OCI-LY7 (cell line): ENCODE measurements at regions not wholly inside any gene's neighbourhood (a gene's known extent, or its start where the extent isn't known, plus 50 kb on each side); places are given as distances from the start of the nearest gene placed in this dataset. TPM values are rescaled to one million over a fixed set of nuclear protein-coding genes. Genes with fewer than 3 reads are reported as not detected.

Experiments used
- BruUV-seq: library from RNA; stranded (reverse); fragments of 400-500 nt; replicated peaks from 2 replicates; lab custom pipeline; 2021; lab: Mats Ljungman, UMichigan
- CTCF ChIA-PET: fragments of 300-600 bp; sonication (Branson Sonifier 250); formaldehyde crosslinking; loops from one replicate; lab custom pipeline; 2022; ENCODE audit warnings: antibody characterized with exemption; ENCODE audit not compliant: unreplicated experiment; lab: Charles Lee
- POLR2A ChIA-PET: fragments of 300-600 bp; sonication (Branson Sonifier 250); formaldehyde crosslinking; loops from one replicate; lab custom pipeline; 2022; ENCODE audit warnings: antibody characterized with exemption; lab: Charles Lee
- DNase-seq: peaks from one replicate; pipeline ENCODE4 v3.0.0-alpha.2; 2015; ENCODE audit warnings: low spot score
- H2AFZ ChIP-seq: fragments of 200-600 bp; sonication (generic), shearing (Covaris generic); 2 replicates; pipeline ENCODE4 v1.6.1; 2014; ENCODE audit warnings: mild to moderate bottlenecking, antibody characterized with exemption, low read length, moderate library complexity
- H3K27ac ChIP-seq: fragments of 200-600 bp; sonication (generic); 2 replicates; pipeline ENCODE4 v1.5.1; 2014; ENCODE audit warnings: mixed run types, low read depth, mild to moderate bottlenecking, moderate library complexity, low read length, inconsistent platforms; ENCODE audit not compliant: poor library complexity, severe bottlenecking
- H3K36me3 ChIP-seq: fragments of 200-600 bp; sonication (generic); 2 replicates; pipeline ENCODE4 v1.6.1; 2014; ENCODE audit warnings: mild to moderate bottlenecking, antibody characterized with exemption, low read length, moderate library complexity, mixed read lengths; ENCODE audit not compliant: insufficient read depth
- H3K4me1 ChIP-seq: fragments of 200-600 bp; sonication (generic); 2 replicates; pipeline ENCODE4 v1.5.1; 2014; ENCODE audit warnings: mild to moderate bottlenecking, low read length; ENCODE audit not compliant: insufficient read depth, poor library complexity, severe bottlenecking
- H3K4me2 ChIP-seq: fragments of 200-600 bp; sonication (generic); 2 replicates; pipeline ENCODE4 v1.6.1; 2014; ENCODE audit warnings: mild to moderate bottlenecking, low read length
- H3K4me3 ChIP-seq: fragments of 200-600 bp; sonication (generic); 2 replicates; pipeline ENCODE4 v1.5.1; 2014; ENCODE audit warnings: mild to moderate bottlenecking, low read depth, low read length; ENCODE audit not compliant: poor library complexity, severe bottlenecking
- H3K79me2 ChIP-seq: fragments of 200-600 bp; sonication (generic); 2 replicates; pipeline ENCODE4 v1.6.1; 2016; ENCODE audit warnings: low read depth, mild to moderate bottlenecking, low read length, moderate library complexity, mixed read lengths; ENCODE audit not compliant: insufficient read depth
- H3K9me2 ChIP-seq: fragments of 200-600 bp; sonication (generic); 2 replicates; pipeline ENCODE4 v1.6.1; 2016; ENCODE audit warnings: mild to moderate bottlenecking, low read length, mixed read lengths; ENCODE audit not compliant: insufficient read depth
- H3K9me3 ChIP-seq: fragments of 200-600 bp; sonication (generic); 2 replicates; pipeline ENCODE4 v1.6.1; 2014; ENCODE audit warnings: mild to moderate bottlenecking, mixed run types, low read length, mixed read lengths
- H4K20me1 ChIP-seq: fragments of 200-600 bp; sonication (generic); 2 replicates; pipeline ENCODE4 v1.6.1; 2014; ENCODE audit warnings: mild to moderate bottlenecking, antibody characterized with exemption, low read length, moderate library complexity, mixed read lengths; ENCODE audit not compliant: insufficient read depth
- CTCF ChIP-seq: fragments of 200-600 bp; sonication (generic); conservative IDR thresholded peaks from 2 replicates; pipeline ENCODE4 v1.5.1; 2014; ENCODE audit warnings: mild to moderate bottlenecking, antibody characterized with exemption, low read length, moderate library complexity, mixed read lengths
- EZH2phosphoT487 ChIP-seq: fragments of 200-600 bp; sonication (generic); IDR thresholded peaks from 2 replicates; pipeline ENCODE4 v1.6.1; 2018; ENCODE audit warnings: low read depth, borderline replicate concordance, mild to moderate bottlenecking, mixed run types, antibody characterized with exemption, low read length, moderate library complexity, mixed read lengths
- intact Hi-C: fragments of 100-400 bp; cut with micrococcal nuclease; formaldehyde crosslinking; loops from one replicate; pipeline ENCODE4 v1.10.0; 2022; ENCODE audit not compliant: unreplicated experiment
- small RNA-seq: library from RNA; depleted of rRNA; stranded (forward); fragments of <200 nt; gene quantifications from one replicate; pipeline ENCODE3, GENCODE V24; 2014

- no TSS peak for BruUV-seq
- no peaks in the 10 kb centered on the region for H3K9me3 ChIP-seq
- H2AFZ ChIP-seq: no peak overlapping the region
- no peak overlapping the region for H3K4me3 ChIP-seq
- no peak for DNase-seq
- ChIA-PET POLR2A (no interaction called here), CTCF (interaction anchor here (0.6 kb wide), 1 partner anchor 352 kb away, joined by 3 read pairs; no protein-coding TSS in a partner anchor)
- H3K4me2 ChIP-seq: no peak overlapping the region
- no peaks in the 10 kb centered on the region for H3K9me2 ChIP-seq
- intact Hi-C loops: no loop called here
- no peaks in the 10 kb centered on the region for H3K79me2 ChIP-seq
- H4K20me1 ChIP-seq: no peaks in the 10 kb centered on the region
- no peak for TF ChIP-seq EZH2phosphoT487
- no peak for TF ChIP-seq CTCF
- no peak overlapping the region for H3K27ac ChIP-seq
- H3K4me1 ChIP-seq: no peaks in the 10 kb centered on the region
- H3K36me3 ChIP-seq: no peaks in the 10 kb centered on the region
These were observed 51.1 kb upstream of the FOXF1 start for GRCh38 chr16:86459266-86459665.

Small RNAs in the stretch of these regions (small RNA-seq; reads per million reads assigned to genes)
- not detected for gene RF00019
